ENCODE measurements at regions not wholly inside any gene's neighbourhood (a gene's known extent, or its start where the extent isn't known, plus 50 kb on each side); places are given as distances from the start of the nearest gene placed in this dataset.

DNA sequence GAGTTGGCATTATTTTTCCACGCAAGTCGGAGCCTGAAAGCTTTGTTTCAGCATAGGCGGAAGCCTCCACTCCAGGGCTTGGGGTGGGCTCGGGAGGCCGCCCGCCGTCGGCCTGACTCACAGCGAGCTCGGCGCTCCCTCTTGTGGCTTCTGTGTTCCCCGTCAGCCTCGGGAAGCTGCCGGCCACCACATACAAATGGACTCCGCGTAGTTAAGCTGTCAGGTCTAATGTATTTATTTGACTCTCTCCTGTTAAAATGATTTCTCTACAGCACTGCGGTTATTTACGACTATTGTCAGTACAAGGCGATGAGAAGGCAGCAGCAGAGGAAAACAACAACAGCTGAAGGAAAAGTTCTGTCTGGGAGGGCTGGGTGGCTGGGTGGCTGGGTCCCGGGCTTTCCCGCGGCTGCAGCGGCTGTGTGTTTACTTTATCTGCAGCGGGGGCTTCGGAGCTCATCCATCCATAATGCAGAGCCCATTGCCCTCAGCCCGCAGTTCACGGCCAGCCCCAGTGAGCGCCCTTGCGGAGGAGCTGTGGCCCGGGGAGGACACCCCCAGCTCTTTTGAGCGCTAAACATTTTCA is 375.7 kb upstream of the CAMK1G start:
- in situ Hi-C loops (cut with MboI; ENCODE audit: low pct_ligation_motif_present in 1 of 4, low pct_unique_long_range_greater_than_20kb in 1 of 4, low sequenced_read_pairs in 3 of 4) (loop anchor here (25.0 kb wide), 1 partner anchor 545 kb away; no protein-coding TSS in a partner anchor), intact Hi-C loops (cut with DNase I; ENCODE audit: low total_unique reads) (loop anchor here (10.0 kb wide), 2 partner anchors 137 to 553 kb away; no protein-coding TSS in a partner anchor)
- peak; percentile 68 for DNase-seq
- H3K27ac ChIP-seq = no peak overlapping the region
- TF ChIP-seq CTCF (IDR thresholded peaks at IDR 0.05) (peak; percentile 66 to 72 (median 67)), POLR2AphosphoS5 (IDR thresholded peaks at IDR 0.05) (no peak)
- H3K9me3 ChIP-seq = no peaks in the 10 kb centered on the region
- peak overlapping the region in 1 of 4 donors; percentile 30 for H3K4me3 ChIP-seq
- H3K36me3 ChIP-seq = no peaks in the 10 kb centered on the region
- H3K4me1 ChIP-seq = peaks cover 0 to 19% (median 2%) of the 10 kb centered on the region in 4 donors
- H3K27me3 ChIP-seq = peaks cover 40% of the 10 kb centered on the region
- 4 to 7% methylated on average over 5 to 30 of the region's 31 CpGs for WGBS, 2 donors (ENCODE audit: low coverage in 1 of 2)

GRCh38 chr1:209208648-209209047 is 374.9 kb upstream of the CAMK1G start:
- Histone ChIP-seq H3K36me3 (no peaks in the 10 kb centered on the region), H3K4me1 (peaks cover 0 to 19% (median 2%) of the 10 kb centered on the region in 4 donors), H3K9me3 (no peaks in the 10 kb centered on the region), H3K4me3 (no peak overlapping the region), H3K27ac (no peak overlapping the region), H3K27me3 (peaks cover 40% of the 10 kb centered on the region)
- in situ Hi-C loops (cut with MboI; ENCODE audit: low pct_ligation_motif_present in 1 of 4, low pct_unique_long_range_greater_than_20kb in 1 of 4, low sequenced_read_pairs in 3 of 4) = loop anchor here (25.0 kb wide), 1 partner anchor 546 kb away; no protein-coding TSS in a partner anchor
- TF ChIP-seq CTCF (IDR thresholded peaks at IDR 0.05) = no peak
- no peak for TF ChIP-seq POLR2AphosphoS5 (IDR thresholded peaks at IDR 0.05)
- TF ChIP-seq POLR2A (IDR thresholded peaks at IDR 0.05) = no peak
- intact Hi-C loops (cut with DNase I; ENCODE audit: low total_unique reads) = loop anchor here (10.0 kb wide), 2 partner anchors 136 to 554 kb away; no protein-coding TSS in a partner anchor
- 74 to 80% methylated on average over 1 of the region's 1 CpG for WGBS, 2 donors (ENCODE audit: low coverage in 1 of 2)
- no peak for DNase-seq

GRCh38 chr1:209213989-209214388 is 369.5 kb upstream of the CAMK1G start:
- TF ChIP-seq POLR2A (IDR thresholded peaks at IDR 0.05) (no peak), POLR2AphosphoS5 (IDR thresholded peaks at IDR 0.05) (no peak), EP300 (IDR thresholded peaks at IDR 0.05; ENCODE audit: low read depth) (no peak), CTCF (IDR thresholded peaks at IDR 0.05) (no peak)
- no peaks in the 10 kb centered on the region for H3K4me1 ChIP-seq
- in situ Hi-C loops (cut with MboI; ENCODE audit: low pct_ligation_motif_present in 1 of 4, low pct_unique_long_range_greater_than_20kb in 1 of 4, low sequenced_read_pairs in 3 of 4) = loop anchor here (25.0 kb wide), 1 partner anchor 552 kb away; no protein-coding TSS in a partner anchor
- WGBS, 2 donors (ENCODE audit: low coverage in 1 of 2) = 62 to 81% methylated on average over 3 of the region's 3 CpGs
- no peak overlapping the region for H3K27ac ChIP-seq
- intact Hi-C loops (cut with DNase I; ENCODE audit: low total_unique reads) = no loop called here
- no peaks in the 10 kb centered on the region for H3K36me3 ChIP-seq
- H3K4me3 ChIP-seq = no peak overlapping the region
- no peaks in the 10 kb centered on the region for H3K9me3 ChIP-seq
- no peak for DNase-seq
- peaks cover 34% of the 10 kb centered on the region for H3K27me3 ChIP-seq

DNA sequence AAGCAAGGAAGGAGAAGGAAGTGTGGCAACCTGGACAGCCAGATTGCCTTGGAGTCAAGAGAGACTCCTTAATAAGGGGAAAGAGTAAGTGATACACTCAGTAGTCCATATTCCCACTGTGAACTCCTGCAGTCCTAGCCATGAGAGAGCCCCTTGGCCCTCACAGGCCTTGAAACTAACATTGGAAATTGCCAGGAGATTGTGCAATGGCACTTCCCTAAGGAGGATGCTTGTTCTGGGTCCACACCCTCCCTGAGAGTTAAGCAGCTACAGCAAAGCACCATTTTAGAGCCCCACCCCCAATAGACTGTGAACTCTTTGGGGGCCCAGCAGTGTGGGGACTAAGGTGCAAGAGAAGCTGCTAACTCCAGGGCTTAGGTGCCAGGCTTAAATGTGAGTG is 367.7 kb upstream of the CAMK1G start:
- intact Hi-C loops (cut with DNase I; ENCODE audit: low total_unique reads) (no loop called here), in situ Hi-C loops (cut with MboI; ENCODE audit: low pct_ligation_motif_present in 1 of 4, low pct_unique_long_range_greater_than_20kb in 1 of 4, low sequenced_read_pairs in 3 of 4) (loop anchor here (25.0 kb wide), 1 partner anchor 554 kb away; no protein-coding TSS in a partner anchor)
- Histone ChIP-seq H3K27me3 (peaks cover 17% of the 10 kb centered on the region), H3K4me1 (no peaks in the 10 kb centered on the region), H3K36me3 (no peaks in the 10 kb centered on the region), H3K27ac (no peak overlapping the region), H3K9me3 (no peaks in the 10 kb centered on the region), H3K4me3 (no peak overlapping the region)
- no peak for DNase-seq
- TF ChIP-seq CTCF (IDR thresholded peaks at IDR 0.05) (no peak), POLR2A (IDR thresholded peaks at IDR 0.05) (no peak), POLR2AphosphoS5 (IDR thresholded peaks at IDR 0.05) (no peak), EP300 (IDR thresholded peaks at IDR 0.05; ENCODE audit: low read depth) (no peak)
